ENCODE measurements at regions not wholly inside any gene's neighbourhood (a gene's known extent, or its start where the extent isn't known, plus 50 kb on each side); places are given as distances from the start of the nearest gene placed in this dataset.

GRCh38 chr17:73957564-73957963 lies 245.9 kb upstream of the RPL38 start:
- TF ChIP-seq CTCF (IDR thresholded peaks at IDR 0.05; ENCODE audit: low read length) = no peak
- no peak for TF ChIP-seq EZH2 (optimal IDR thresholded peaks at IDR 0.05; ENCODE audit: low read depth, low read length)
- TF ChIP-seq EZH2phosphoT487 (IDR thresholded peaks at IDR 0.05; ENCODE audit: low read length) = no peak

Measured in MM.1S (cell line).